COLO668 (cell line): ENCODE measurements at regions not wholly inside any gene's neighbourhood (a gene's known extent, or its start where the extent isn't known, plus 50 kb on each side); places are given as distances from the start of the nearest gene placed in this dataset.
"Not testable (repeated sequence)": the region's sequence is repeated elsewhere in the genome, so short reads cannot be mapped to it uniquely, and the experiment has no call there.

Source experiments
- DNase-seq: peaks from one replicate; lab custom pipeline; 2025; ENCODE audit not compliant: unreplicated experiment; lab: John Stamatoyannopoulos, UW

GRCh38 chr1:244291236-244292201 is 160.2 kb downstream of the ADSS2 start:
- no peak for DNase-seq

GRCh38 chr1:244294599-244295224 is 157.0 kb downstream of the ADSS2 start:
- no peak for DNase-seq

GRCh38 chr1:244296003-244296402 is 155.7 kb downstream of the ADSS2 start:
- DNase-seq = no peak

- DNase-seq = no peak
Observed at GRCh38 chr1:244296447-244296846, 155.3 kb downstream of the ADSS2 start.

GRCh38 chr1:244297087-244297486 is 154.6 kb downstream of the ADSS2 start:
- DNase-seq = no peak

GRCh38 chr1:244297616-244298015 is 154.1 kb downstream of the ADSS2 start:
- DNase-seq = no peak

GRCh38 chr1:244300029-244300375 is 151.7 kb downstream of the ADSS2 start:
- not testable (repeated sequence) for DNase-seq

GRCh38 chr1:244301595-244302130 is 150.0 kb downstream of the ADSS2 start:
- no peak for DNase-seq

- no peak for DNase-seq
Observed at GRCh38 chr1:244302876-244303609, 148.7 kb downstream of the ADSS2 start.

GRCh38 chr1:244303610-244303969 is 148.1 kb downstream of the ADSS2 start:
- DNase-seq = no peak

GRCh38 chr1:244304156-244304555 is 147.6 kb downstream of the ADSS2 start:
- no peak for DNase-seq

- DNase-seq = no peak
Observed at GRCh38 chr1:244304656-244305055, 147.1 kb downstream of the ADSS2 start.

- no peak for DNase-seq
Observed at GRCh38 chr1:244305776-244306341, 145.8 kb downstream of the ADSS2 start.

- DNase-seq = no peak
Observed at GRCh38 chr1:244306544-244306943, 145.2 kb downstream of the ADSS2 start.

- DNase-seq = not testable (repeated sequence)
Observed at GRCh38 chr1:244309191-244309590, 142.5 kb downstream of the ADSS2 start.

GRCh38 chr1:244311784-244312532 is 139.8 kb downstream of the ADSS2 start:
- DNase-seq = no peak

GRCh38 chr1:244313346-244313745 is 138.4 kb downstream of the ADSS2 start:
- no peak for DNase-seq

- DNase-seq = no peak
Observed at GRCh38 chr1:244314921-244315559, 136.7 kb downstream of the ADSS2 start.

- DNase-seq = no peak
Observed at GRCh38 chr1:244315996-244316395, 135.7 kb downstream of the ADSS2 start.

- no peak for DNase-seq
Observed at GRCh38 chr1:244316407-244316806, 135.3 kb downstream of the ADSS2 start.
